MCF 10A (cell line): ENCODE measurements at regions not wholly inside any gene's neighbourhood (a gene's known extent, or its start where the extent isn't known, plus 50 kb on each side); places are given as distances from the start of the nearest gene placed in this dataset.

Experiments used
- BruUV-seq: library from RNA; stranded (reverse); fragments of 400-500 nt; replicated peaks from 2 replicates; lab custom pipeline; 2021; lab: Mats Ljungman, UMichigan
- CTCF ChIA-PET: fragments of 300-600 bp; sonication (Branson Sonifier 250); formaldehyde crosslinking; extraction: SDS; loops from one replicate; lab custom pipeline; 2021; ENCODE audit warnings: antibody characterized with exemption, inconsistent platforms; lab: Yijun Ruan, JAX
- POLR2A ChIA-PET: fragments of 300-600, 350-650 bp; sonication (Branson Sonifier 250); formaldehyde crosslinking; extraction: SDS; loops from one replicate; lab custom pipeline; 2020; ENCODE audit warnings: antibody characterized with exemption, inconsistent platforms; lab: Yijun Ruan, JAX
- DNase-seq: peaks from one replicate; pipeline ENCODE4 v3.0.0-alpha.2; 2018; ENCODE audit not compliant: unreplicated experiment
- H3K27ac Mint-ChIP-seq: one replicate; pipeline ENCODE4 v1.8.0; 2022; ENCODE audit warnings: mild to moderate bottlenecking, low read depth, mixed read lengths; ENCODE audit not compliant: unreplicated experiment
- H3K27me3 Mint-ChIP-seq: one replicate; pipeline ENCODE4 v1.8.0; 2022; ENCODE audit warnings: mixed read lengths; ENCODE audit not compliant: insufficient read depth, unreplicated experiment
- H3K36me3 Mint-ChIP-seq: one replicate; pipeline ENCODE4 v1.8.0; 2022; ENCODE audit warnings: mild to moderate bottlenecking, moderate library complexity, mixed read lengths; ENCODE audit not compliant: insufficient read depth, unreplicated experiment
- H3K4me1 Mint-ChIP-seq: one replicate; pipeline ENCODE4 v1.8.0; 2022; ENCODE audit warnings: mixed read lengths; ENCODE audit not compliant: insufficient read depth, unreplicated experiment
- H3K4me3 Mint-ChIP-seq: one replicate; pipeline ENCODE4 v1.8.0; 2022; ENCODE audit warnings: mild to moderate bottlenecking, moderate library complexity, mixed read lengths; ENCODE audit not compliant: unreplicated experiment
- H3K9me3 Mint-ChIP-seq: one replicate; pipeline ENCODE4 v1.8.0; 2022; ENCODE audit warnings: mixed read lengths; ENCODE audit not compliant: unreplicated experiment
- CTCF ChIP-seq: fragments of 200-600 bp; IDR thresholded peaks from one replicate; pipeline ENCODE4 v1.8.0; 2022; ENCODE audit warnings: antibody characterized with exemption, mild to moderate bottlenecking; ENCODE audit not compliant: unreplicated experiment
- intact Hi-C: fragments of 100-400 bp; cut with micrococcal nuclease; formaldehyde crosslinking; loops from 2 replicates; pipeline ENCODE4 v1.14.1; 2022

DNA sequence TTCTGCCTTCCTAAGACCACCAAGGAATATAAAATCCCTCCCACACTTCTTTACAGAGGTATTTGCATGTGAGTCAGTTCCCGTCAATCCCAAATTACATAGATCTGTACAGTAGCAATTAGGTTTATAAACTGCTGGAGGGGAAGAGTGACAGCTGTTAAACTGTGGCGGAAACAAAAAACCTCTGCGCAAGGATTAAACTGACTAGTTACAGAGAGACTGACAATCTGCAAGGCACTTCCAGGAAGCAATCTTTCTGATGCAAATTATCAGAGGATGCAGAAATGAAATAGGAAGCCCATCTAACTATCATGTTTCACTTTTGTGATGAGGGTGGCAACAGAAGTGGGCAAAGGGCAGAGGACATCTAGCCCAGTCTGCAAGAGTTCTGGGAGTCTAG is 150.4 kb downstream of the RTP4 start:
- no TSS peak for BruUV-seq
- H3K27ac Mint-ChIP-seq = no peak overlapping the region
- ChIA-PET CTCF (no interaction called here), POLR2A (no interaction called here)
- no peaks in the 10 kb centered on the region for H3K4me1 Mint-ChIP-seq
- intact Hi-C loops = no loop called here
- H3K36me3 Mint-ChIP-seq = no peaks in the 10 kb centered on the region
- peaks cover 57% of the 10 kb centered on the region for H3K27me3 Mint-ChIP-seq
- no peak overlapping the region for H3K4me3 Mint-ChIP-seq
- H3K9me3 Mint-ChIP-seq = no peaks in the 10 kb centered on the region
- no peak for DNase-seq
- TF ChIP-seq CTCF = no peak

GRCh38 chr3:187518207-187518606 is 150.0 kb downstream of the RTP4 start:
- intact Hi-C loops = no loop called here
- H3K36me3 Mint-ChIP-seq = no peaks in the 10 kb centered on the region
- peaks cover 59% of the 10 kb centered on the region for H3K27me3 Mint-ChIP-seq
- H3K27ac Mint-ChIP-seq = no peak overlapping the region
- BruUV-seq = no TSS peak
- H3K4me1 Mint-ChIP-seq = no peaks in the 10 kb centered on the region
- TF ChIP-seq CTCF = no peak
- no peak overlapping the region for H3K4me3 Mint-ChIP-seq
- ChIA-PET POLR2A (no interaction called here), CTCF (no interaction called here)
- DNase-seq = no peak
- no peaks in the 10 kb centered on the region for H3K9me3 Mint-ChIP-seq

GRCh38 chr3:187516446-187517185 is 148.4 kb downstream of the RTP4 start:
- Mint-ChIP-seq H3K9me3 (no peaks in the 10 kb centered on the region), H3K4me1 (no peaks in the 10 kb centered on the region), H3K4me3 (no peak overlapping the region), H3K27me3 (peaks cover 59% of the 10 kb centered on the region), H3K36me3 (no peaks in the 10 kb centered on the region), H3K27ac (no peak overlapping the region)
- no TSS peak for BruUV-seq
- intact Hi-C loops = no loop called here
- DNase-seq = no peak
- POLR2A ChIA-PET = interaction anchor here (0.8 kb wide), 1 partner anchor 28 kb away, joined by 3 read pairs; no protein-coding TSS in a partner anchor
- CTCF ChIA-PET = interaction anchor here (0.7 kb wide), 1 partner anchor 177 kb away, joined by 3 read pairs; no protein-coding TSS in a partner anchor
- TF ChIP-seq CTCF = no peak

DNA sequence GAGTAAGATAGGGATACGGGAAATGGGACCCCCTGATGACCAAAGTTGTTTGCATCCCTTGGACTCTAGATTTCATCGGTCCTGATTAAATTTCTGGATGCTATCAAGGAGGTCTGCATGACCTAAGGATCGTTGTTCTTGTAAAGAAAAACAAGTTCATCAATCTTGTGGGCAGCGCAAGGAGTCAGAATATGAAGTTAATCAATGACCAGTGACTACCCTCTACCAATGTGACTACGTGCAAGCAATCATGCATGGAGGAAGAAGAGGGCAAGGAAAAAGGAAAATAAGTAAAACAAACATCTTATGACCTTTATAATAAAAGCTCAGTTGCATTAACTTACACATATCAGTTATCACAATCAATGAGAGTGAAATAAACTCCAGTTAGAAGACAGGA is 139.7 kb downstream of the RTP4 start:
- no TSS peak for BruUV-seq
- POLR2A ChIA-PET = no interaction called here
- Mint-ChIP-seq H3K27ac (no peak overlapping the region), H3K4me1 (no peaks in the 10 kb centered on the region), H3K9me3 (no peaks in the 10 kb centered on the region), H3K4me3 (no peak overlapping the region), H3K27me3 (peaks cover 55% of the 10 kb centered on the region), H3K36me3 (no peaks in the 10 kb centered on the region)
- no peak for TF ChIP-seq CTCF
- CTCF ChIA-PET = interaction anchor here (1.2 kb wide), 1 partner anchor 188 kb away, joined by 3 read pairs; no protein-coding TSS in a partner anchor
- no peak for DNase-seq
- intact Hi-C loops = no loop called here
